ENCODE measurements at regions not wholly inside any gene's neighbourhood (a gene's known extent, or its start where the extent isn't known, plus 50 kb on each side); places are given as distances from the start of the nearest gene placed in this dataset.

DNA sequence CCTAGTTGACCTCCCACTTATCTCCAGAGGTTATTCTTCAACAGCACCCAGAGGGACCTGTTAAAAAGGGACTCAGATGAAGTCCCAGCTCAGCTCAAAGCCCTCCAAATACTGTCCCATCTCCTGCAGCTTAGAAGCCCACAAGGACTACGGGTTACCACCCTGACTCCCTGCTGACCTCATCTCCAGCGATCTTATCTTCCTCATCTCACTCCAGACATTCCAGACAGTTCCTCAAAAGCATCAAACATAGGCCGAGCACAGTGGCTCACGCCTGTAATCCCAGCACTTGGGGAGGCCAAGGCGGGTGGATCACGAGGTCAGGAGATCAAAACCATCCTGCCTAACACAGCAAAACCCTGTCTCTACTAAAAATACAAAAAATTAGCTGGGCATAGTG, 263.8 kb upstream of the TLE4 start:
- DNase-seq (no peak), ATAC-seq (no peak)
- no peaks in the 10 kb centered on the region for H3K36me3 ChIP-seq
- no peak overlapping the region for H3K27ac ChIP-seq
- no peaks in the 10 kb centered on the region for H3K27me3 ChIP-seq
- H3K4me3 ChIP-seq: no peak overlapping the region
- intact Hi-C loops (cut with DNase I): no loop called here
- H3K4me1 ChIP-seq: no peaks in the 10 kb centered on the region
- H3K9me3 ChIP-seq: no peaks in the 10 kb centered on the region
- TF ChIP-seq, protein P1, sequence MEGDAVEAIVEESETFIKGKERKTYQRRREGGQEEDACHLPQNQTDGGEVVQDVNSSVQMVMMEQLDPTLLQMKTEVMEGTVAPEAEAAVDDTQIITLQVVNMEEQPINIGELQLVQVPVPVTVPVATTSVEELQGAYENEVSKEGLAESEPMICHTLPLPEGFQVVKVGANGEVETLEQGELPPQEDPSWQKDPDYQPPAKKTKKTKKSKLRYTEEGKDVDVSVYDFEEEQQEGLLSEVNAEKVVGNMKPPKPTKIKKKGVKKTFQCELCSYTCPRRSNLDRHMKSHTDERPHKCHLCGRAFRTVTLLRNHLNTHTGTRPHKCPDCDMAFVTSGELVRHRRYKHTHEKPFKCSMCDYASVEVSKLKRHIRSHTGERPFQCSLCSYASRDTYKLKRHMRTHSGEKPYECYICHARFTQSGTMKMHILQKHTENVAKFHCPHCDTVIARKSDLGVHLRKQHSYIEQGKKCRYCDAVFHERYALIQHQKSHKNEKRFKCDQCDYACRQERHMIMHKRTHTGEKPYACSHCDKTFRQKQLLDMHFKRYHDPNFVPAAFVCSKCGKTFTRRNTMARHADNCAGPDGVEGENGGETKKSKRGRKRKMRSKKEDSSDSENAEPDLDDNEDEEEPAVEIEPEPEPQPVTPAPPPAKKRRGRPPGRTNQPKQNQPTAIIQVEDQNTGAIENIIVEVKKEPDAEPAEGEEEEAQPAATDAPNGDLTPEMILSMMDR (IDR thresholded peaks at IDR 0.05): no peak

- TF ChIP-seq, protein P1 (IDR thresholded peaks at IDR 0.05): no peak
- Histone ChIP-seq H3K4me1 (no peaks in the 10 kb centered on the region), H3K9me3 (no peaks in the 10 kb centered on the region), H3K27me3 (no peaks in the 10 kb centered on the region), H3K27ac (no peak overlapping the region), H3K36me3 (no peaks in the 10 kb centered on the region), H3K4me3 (no peak overlapping the region)
- intact Hi-C loops (cut with DNase I): no loop called here
- DNase-seq (no peak), ATAC-seq (no peak)
Measured at GRCh38 chr9:79312686-79313421, 258.9 kb upstream of the TLE4 start.

DNA sequence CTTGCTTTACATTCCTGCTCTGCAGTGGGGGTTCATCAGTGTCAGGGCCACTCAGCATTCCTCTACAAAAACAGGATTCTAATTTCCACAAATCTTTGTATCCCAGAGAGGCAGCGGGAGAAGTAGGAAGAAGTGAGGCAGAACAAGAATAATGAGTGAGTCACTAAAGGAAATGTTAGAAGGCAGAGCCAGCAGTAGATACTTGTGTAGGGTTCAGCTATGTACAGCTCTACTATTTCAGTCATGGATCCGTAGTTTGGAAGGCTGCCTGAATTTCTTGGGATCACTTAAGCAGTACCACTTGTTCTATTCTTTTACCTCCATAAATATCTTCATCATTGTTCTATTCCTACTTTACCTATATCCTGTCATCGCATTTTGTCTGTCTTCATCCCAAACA, 246.3 kb upstream of the TLE4 start:
- intact Hi-C loops (cut with DNase I): no loop called here
- no peak for ATAC-seq

DNA sequence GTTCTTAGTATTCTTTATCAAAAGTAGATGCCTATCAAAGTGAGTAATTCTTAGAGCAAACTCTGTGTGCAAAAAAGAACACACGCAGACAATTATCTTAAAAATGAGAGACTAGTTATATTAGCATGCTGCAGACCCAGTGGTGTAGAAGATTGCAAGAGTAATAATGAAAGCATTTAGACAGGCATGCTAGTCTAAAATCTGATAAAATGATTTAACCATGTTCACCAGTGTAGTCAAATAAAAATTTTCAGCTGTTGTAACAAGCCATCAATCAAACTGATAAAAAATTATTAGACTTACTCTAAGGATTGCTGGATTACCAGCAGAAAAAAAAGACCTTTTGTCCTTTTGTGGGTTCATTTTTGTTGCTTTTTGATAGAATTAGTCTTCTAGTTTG, 241.9 kb upstream of the TLE4 start:
- Histone ChIP-seq H3K27ac (no peak overlapping the region), H3K27me3 (no peaks in the 10 kb centered on the region), H3K4me3 (no peak overlapping the region), H3K36me3 (no peaks in the 10 kb centered on the region), H3K4me1 (no peaks in the 10 kb centered on the region), H3K9me3 (peaks cover 0 to 2% of the 10 kb centered on the region in 2 donors)
- TF ChIP-seq, protein P1 (IDR thresholded peaks at IDR 0.05): no peak
- ATAC-seq (no peak), DNase-seq (no peak)
- intact Hi-C loops (cut with DNase I): no loop called here

More for the DNA sequence above, 246.3 kb upstream of the TLE4 start:
- H3K27ac ChIP-seq: no peak overlapping the region
- H3K4me1 ChIP-seq: no peaks in the 10 kb centered on the region
- H3K27me3 ChIP-seq: no peaks in the 10 kb centered on the region
- no peaks in the 10 kb centered on the region for H3K36me3 ChIP-seq
- no peak overlapping the region for H3K4me3 ChIP-seq
- H3K9me3 ChIP-seq: peaks cover 0 to 2% of the 10 kb centered on the region in 2 donors
- DNase-seq: no peak
- TF ChIP-seq, protein P1 (IDR thresholded peaks at IDR 0.05): no peak

DNA sequence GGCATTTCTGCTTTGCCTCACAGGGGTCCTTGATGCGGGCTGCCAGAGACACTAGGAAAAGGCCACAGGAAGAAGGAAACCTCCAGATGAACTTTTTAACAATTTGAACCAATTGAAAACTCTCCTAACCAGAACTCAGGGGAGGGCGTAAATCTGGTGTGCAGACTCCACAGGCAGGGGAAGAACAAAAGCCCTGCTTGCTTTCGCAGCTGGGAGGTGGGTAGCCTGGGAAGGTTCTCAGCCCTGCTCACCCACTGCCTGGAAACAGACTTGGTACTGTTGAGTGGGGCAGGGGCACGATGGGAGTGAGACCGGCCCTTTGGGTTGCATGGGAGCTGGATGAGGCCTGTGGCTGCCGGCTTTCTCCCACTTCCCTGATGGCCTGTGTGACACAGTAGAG, 237.8 kb upstream of the TLE4 start:
- Histone ChIP-seq H3K4me3 (no peak overlapping the region), H3K36me3 (no peaks in the 10 kb centered on the region), H3K9me3 (peaks cover 0 to 22% of the 10 kb centered on the region in 2 donors), H3K4me1 (no peaks in the 10 kb centered on the region), H3K27ac (no peak overlapping the region), H3K27me3 (no peaks in the 10 kb centered on the region)
- TF ChIP-seq, protein P1 (IDR thresholded peaks at IDR 0.05): no peak
- ATAC-seq (no peak), DNase-seq (peak in 1 of 4 donors; percentile 21)
- intact Hi-C loops (cut with DNase I): no loop called here

Measured in left lung (tissue), 4 donors.